GM13976 (cell line): ENCODE measurements at regions not wholly inside any gene's neighbourhood (a gene's known extent, or its start where the extent isn't known, plus 50 kb on each side); places are given as distances from the start of the nearest gene placed in this dataset.

Experiments used
- DNase-seq: peaks from one replicate; pipeline ENCODE4 v3.0.0; 2012; ENCODE audit warnings: low spot score
- in situ Hi-C: fragments of 300-500 bp; cut with MboI; formaldehyde crosslinking; loops from one replicate; pipeline ENCODE4 v1.12.0; 2022; ENCODE audit warnings: low sequenced_read_pairs, mixed read lengths, inconsistent platforms; ENCODE audit not compliant: unreplicated experiment
- TF ChIP-seq, protein P1 (sequence below): IDR thresholded peaks from 2 replicates; pipeline ENCODE4 v1.5.1; 2012; ENCODE audit warnings: borderline replicate concordance, mild to moderate bottlenecking; ENCODE audit not compliant: insufficient read depth; ENCODE audit errors: extremely low read depth, missing control alignments, control extremely low read depth

DNA sequence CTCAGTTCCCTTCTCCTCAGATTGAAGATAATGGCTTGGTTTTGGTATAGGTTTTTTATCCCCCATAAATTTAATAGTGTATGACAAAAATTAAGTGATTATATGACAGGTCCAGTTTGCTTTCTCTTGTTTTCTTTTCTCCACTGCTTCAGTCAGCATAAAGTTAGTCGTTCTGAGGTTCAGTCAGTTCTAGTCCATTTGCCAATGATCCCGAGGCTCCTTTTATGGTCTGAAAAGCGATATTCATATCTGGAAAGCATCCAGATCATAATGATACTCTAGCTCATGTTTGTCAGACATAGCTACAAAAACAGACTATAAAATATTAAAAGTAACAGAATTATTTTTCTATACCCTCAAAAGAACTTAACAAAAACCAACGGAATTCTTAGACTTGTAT lies 67.1 kb upstream of the SLC38A4 start:
- no peak for DNase-seq
- TF ChIP-seq, protein P1, sequence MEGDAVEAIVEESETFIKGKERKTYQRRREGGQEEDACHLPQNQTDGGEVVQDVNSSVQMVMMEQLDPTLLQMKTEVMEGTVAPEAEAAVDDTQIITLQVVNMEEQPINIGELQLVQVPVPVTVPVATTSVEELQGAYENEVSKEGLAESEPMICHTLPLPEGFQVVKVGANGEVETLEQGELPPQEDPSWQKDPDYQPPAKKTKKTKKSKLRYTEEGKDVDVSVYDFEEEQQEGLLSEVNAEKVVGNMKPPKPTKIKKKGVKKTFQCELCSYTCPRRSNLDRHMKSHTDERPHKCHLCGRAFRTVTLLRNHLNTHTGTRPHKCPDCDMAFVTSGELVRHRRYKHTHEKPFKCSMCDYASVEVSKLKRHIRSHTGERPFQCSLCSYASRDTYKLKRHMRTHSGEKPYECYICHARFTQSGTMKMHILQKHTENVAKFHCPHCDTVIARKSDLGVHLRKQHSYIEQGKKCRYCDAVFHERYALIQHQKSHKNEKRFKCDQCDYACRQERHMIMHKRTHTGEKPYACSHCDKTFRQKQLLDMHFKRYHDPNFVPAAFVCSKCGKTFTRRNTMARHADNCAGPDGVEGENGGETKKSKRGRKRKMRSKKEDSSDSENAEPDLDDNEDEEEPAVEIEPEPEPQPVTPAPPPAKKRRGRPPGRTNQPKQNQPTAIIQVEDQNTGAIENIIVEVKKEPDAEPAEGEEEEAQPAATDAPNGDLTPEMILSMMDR, result no peak
- in situ Hi-C loops, result no loop called here

DNA sequence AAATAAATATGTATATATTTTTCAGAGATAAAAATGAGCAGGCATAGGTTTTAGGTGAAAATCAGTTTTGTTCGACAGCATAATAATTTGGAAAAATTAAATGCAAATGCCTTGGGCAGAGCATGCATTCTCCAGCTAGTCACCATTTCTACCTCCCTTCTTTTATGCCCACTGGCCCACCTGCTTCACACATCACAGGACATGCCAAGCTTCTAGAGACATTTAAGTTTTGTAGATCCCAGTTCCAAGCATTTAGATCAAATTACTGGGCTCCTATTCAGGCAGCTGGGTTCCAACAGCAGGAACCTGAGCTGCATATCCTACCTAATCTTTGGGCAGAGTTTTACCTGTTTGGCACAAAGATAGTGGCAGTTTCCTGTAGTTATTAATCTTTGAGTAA lies 67.6 kb upstream of the SLC38A4 start:
- DNase-seq, result no peak
- in situ Hi-C loops, result no loop called here
- TF ChIP-seq, protein P1, result no peak

DNA sequence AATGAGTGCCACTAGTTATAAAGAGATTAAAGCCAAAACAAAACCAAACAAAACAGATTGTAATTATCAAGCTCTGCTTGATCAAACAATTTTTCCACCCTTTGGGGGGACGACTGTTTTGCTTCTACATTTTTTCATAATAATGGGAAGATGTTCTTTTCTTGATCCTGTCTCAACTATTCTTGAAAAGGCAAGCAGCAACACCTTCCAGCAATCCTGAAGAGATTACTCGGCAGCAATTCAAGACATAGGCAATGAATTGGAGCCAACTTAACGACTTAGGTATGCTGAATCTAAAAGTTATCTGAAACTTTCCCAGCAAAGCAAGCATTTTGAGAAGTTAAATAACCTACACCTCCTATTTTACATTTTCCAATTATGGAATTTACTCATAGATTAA lies 69.9 kb upstream of the SLC38A4 start:
- in situ Hi-C loops, result no loop called here
- TF ChIP-seq, protein P1, result no peak
- no peak for DNase-seq

DNA sequence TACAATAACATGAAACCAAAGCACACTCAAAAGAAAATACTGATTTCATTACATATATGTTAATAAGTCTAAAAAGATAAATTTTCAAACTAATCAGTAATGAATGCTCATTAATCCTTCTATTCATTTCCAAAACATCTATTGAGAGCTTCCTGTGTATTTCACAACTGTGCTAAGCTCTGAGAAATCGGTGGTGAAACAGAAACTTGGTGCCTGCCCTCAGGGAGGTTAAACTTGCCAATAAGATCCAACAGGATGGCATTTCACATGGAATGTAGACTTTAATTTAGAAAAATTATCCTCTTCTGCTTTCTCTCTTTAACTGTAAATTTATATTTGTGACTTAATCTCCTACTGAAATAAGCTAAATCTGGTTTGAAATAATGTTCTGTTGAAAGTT lies 70.9 kb upstream of the SLC38A4 start:
- DNase-seq, result no peak
- TF ChIP-seq, protein P1, result no peak

DNA sequence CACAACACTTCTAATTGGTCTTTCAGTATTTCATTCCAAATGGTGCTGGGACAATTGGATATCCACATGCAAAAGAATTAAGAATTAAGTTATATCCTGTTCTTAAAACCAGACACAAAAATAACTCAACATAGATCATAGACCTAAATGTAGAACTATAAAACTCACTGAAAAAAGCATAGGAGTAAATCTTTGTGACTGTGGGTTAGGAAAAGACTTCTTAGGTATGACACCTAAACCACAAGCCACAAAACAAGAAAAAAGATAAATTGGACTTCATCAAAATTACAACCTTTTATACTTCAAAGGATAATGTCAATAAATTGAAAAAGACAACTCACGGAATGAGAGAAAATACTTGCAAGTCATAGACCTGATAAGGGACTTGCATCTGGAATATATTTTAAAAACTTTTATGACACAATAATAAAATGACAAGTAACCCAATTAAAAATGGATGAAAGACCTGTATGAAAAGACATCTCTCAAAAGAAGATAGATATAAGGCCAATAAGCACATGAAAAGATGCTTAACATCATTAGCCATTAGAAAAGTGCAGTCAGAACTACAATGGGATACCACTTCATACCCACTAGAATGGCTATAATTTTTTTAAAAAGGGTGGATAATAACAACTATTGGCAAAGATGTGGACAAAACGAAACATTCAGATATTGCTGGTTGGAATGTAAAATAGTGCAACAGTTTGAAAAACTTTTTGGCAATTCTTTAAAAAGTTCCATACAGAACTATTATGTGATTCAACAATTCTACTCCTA lies 72.5 kb upstream of the SLC38A4 start:
- in situ Hi-C loops, result no loop called here
- no peak for DNase-seq
- TF ChIP-seq, protein P1, result no peak

More for the DNA sequence above, 70.9 kb upstream of the SLC38A4 start:
- in situ Hi-C loops, result no loop called here

DNA sequence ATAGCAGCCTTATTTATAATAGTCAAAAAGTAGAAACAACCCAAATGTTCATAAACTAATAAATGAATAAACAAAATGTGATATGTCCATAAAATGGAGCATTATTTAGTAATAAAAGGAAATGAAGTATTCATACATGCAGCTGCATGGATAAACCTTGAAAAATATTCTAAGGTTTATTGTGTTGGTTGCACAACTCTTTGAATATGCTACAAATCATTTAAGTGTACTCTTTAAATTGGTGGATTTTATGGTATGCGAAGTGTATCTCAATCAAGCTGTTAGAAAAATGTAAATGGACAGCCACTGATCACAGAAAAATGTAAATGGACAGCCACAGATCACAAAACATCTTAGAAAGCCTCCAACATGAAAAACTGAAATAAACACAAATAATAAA lies 73.2 kb upstream of the SLC38A4 start:
- in situ Hi-C loops, result no loop called here

More for the DNA sequence above, 73.2 kb upstream of the SLC38A4 start:
- TF ChIP-seq, protein P1, result no peak
- no peak for DNase-seq
